ENCODE measurements at regions not wholly inside any gene's neighbourhood (a gene's known extent, or its start where the extent isn't known, plus 50 kb on each side); places are given as distances from the start of the nearest gene placed in this dataset.
"Not testable (repeated sequence)": the region's sequence is repeated elsewhere in the genome, so short reads cannot be mapped to it uniquely, and the experiment has no call there.

GRCh38 chr1:172793823-172794222 lies 134.9 kb downstream of the FASLG start:
- H3K27ac ChIP-seq = no peak overlapping the region
- DNase-seq (ENCODE audit: low read depth, low spot score) = no peak

GRCh38 chr1:172795741-172796140 lies 136.8 kb downstream of the FASLG start:
- no peak overlapping the region for H3K27ac ChIP-seq
- no peak for DNase-seq (ENCODE audit: low read depth, low spot score)

GRCh38 chr1:172799804-172800203 lies 140.9 kb downstream of the FASLG start:
- H3K27ac ChIP-seq; DNase-seq (ENCODE audit: low read depth, low spot score): not testable (repeated sequence)

GRCh38 chr1:172801771-172802322 lies 142.9 kb downstream of the FASLG start:
- no peak overlapping the region for H3K27ac ChIP-seq
- no peak for DNase-seq (ENCODE audit: low read depth, low spot score)

GRCh38 chr1:172809750-172810149 lies 150.8 kb downstream of the FASLG start:
- no peak overlapping the region for H3K27ac ChIP-seq
- no peak for DNase-seq (ENCODE audit: low read depth, low spot score)

GRCh38 chr1:172810480-172811175 lies 151.7 kb downstream of the FASLG start:
- no peak for DNase-seq (ENCODE audit: low read depth, low spot score)
- no peak overlapping the region for H3K27ac ChIP-seq

- no peak overlapping the region for H3K27ac ChIP-seq
- no peak for DNase-seq (ENCODE audit: low read depth, low spot score)
Measured at GRCh38 chr1:172811694-172812093, 152.8 kb downstream of the FASLG start.

GRCh38 chr1:172812118-172812517 lies 153.2 kb downstream of the FASLG start:
- H3K27ac ChIP-seq = no peak overlapping the region
- DNase-seq (ENCODE audit: low read depth, low spot score) = no peak

GRCh38 chr1:172813330-172813729 lies 154.4 kb downstream of the FASLG start:
- DNase-seq (ENCODE audit: low read depth, low spot score) = no peak
- no peak overlapping the region for H3K27ac ChIP-seq

GRCh38 chr1:172814428-172814827 lies 155.5 kb downstream of the FASLG start:
- no peak overlapping the region for H3K27ac ChIP-seq
- DNase-seq (ENCODE audit: low read depth, low spot score) = no peak

GRCh38 chr1:172815740-172816139 lies 156.8 kb downstream of the FASLG start:
- DNase-seq (ENCODE audit: low read depth, low spot score) = no peak

GRCh38 chr1:172818841-172819527 lies 160.1 kb downstream of the FASLG start:
- no peak overlapping the region for H3K27ac ChIP-seq
- DNase-seq (ENCODE audit: low read depth, low spot score) = no peak

More at GRCh38 chr1:172815740-172816139, 156.8 kb downstream of the FASLG start:
- no peak overlapping the region for H3K27ac ChIP-seq

- DNase-seq (ENCODE audit: low read depth, low spot score) = no peak
- no peak overlapping the region for H3K27ac ChIP-seq
Measured at GRCh38 chr1:172820475-172821158, 161.7 kb downstream of the FASLG start.

GRCh38 chr1:172821609-172822274 lies 162.8 kb downstream of the FASLG start:
- no peak overlapping the region for H3K27ac ChIP-seq
- DNase-seq (ENCODE audit: low read depth, low spot score) = no peak

- DNase-seq (ENCODE audit: low read depth, low spot score) = no peak
- H3K27ac ChIP-seq = no peak overlapping the region
Measured at GRCh38 chr1:172822886-172823285, 164.0 kb downstream of the FASLG start.

GRCh38 chr1:172823534-172823933 lies 164.6 kb downstream of the FASLG start:
- no peak for DNase-seq (ENCODE audit: low read depth, low spot score)
- H3K27ac ChIP-seq = no peak overlapping the region

GRCh38 chr1:172824209-172824608 lies 165.3 kb downstream of the FASLG start:
- DNase-seq (ENCODE audit: low read depth, low spot score) = no peak
- H3K27ac ChIP-seq = no peak overlapping the region

GRCh38 chr1:172826096-172826741 lies 167.3 kb downstream of the FASLG start:
- H3K27ac ChIP-seq = no peak overlapping the region
- DNase-seq (ENCODE audit: low read depth, low spot score) = no peak

GRCh38 chr1:172827301-172827700 lies 168.4 kb downstream of the FASLG start:
- no peak overlapping the region for H3K27ac ChIP-seq
- DNase-seq (ENCODE audit: low read depth, low spot score) = no peak

GRCh38 chr1:172827841-172828240 lies 168.9 kb downstream of the FASLG start:
- no peak overlapping the region for H3K27ac ChIP-seq
- no peak for DNase-seq (ENCODE audit: low read depth, low spot score)

Measured in epithelial cell of prostate (primary cell).